Limb (tissue), 2 donors: ENCODE measurements at regions not wholly inside any gene's neighbourhood (a gene's known extent, or its start where the extent isn't known, plus 50 kb on each side); places are given as distances from the start of the nearest gene placed in this dataset.

Experiments used
- DNase-seq, 2 donors: peaks; one replicate each; pipeline ENCODE4 v3.0.0-alpha.2; 2016; ENCODE audit errors: extremely low spot score in 2 of 2

DNA sequence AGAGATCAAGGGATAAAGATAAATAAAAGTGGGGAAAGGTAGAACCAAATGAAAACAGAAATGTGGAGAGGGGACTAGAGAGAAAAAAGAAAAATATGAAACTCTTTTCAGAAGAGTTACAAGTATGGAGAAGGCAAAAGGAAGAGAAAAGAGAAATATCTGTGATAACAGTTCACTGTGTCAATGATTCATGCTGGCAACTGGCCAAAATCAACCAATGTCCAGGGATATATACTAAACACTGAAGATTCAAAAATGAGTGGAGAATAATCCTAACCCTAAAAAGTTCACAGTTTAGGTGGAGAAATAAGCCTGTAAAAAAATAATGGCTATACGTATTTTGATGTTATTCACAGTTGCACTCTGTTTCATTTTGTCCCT lies 372.3 kb upstream of the KITLG start:
- no peak for DNase-seq

DNA sequence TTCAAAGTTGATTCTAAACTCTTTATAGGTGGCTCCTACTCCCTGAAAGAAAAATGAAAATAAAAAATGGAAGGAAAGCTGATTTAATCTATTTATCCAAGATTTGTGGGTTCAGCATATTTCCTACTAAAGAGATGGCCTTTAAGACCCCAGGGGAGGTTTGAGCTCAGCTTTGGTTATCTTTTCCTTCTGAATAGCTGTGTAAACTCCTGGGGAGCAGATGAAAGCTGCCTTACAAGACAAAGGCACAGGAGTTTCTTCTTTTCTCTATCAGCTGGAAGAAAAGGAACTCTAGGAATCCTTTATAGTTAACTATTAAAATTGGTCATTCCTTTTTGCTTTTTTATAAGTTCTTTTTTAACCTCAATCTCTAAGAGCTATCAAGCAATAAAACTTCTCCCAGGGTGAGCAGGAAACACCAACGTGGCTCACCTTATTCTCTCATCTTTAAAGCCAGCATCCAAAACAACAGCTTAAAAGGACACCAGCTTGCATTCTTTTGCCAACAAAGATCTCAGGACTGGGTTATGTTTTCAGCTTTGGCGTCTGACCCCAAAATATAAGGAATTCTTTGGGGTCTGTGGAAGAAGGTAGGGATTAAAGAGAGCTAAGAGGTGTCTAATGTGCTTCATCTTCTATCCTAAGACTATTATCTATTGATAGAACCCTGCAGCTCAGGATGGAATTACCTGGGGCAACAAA lies 371.7 kb upstream of the KITLG start:
- DNase-seq, result no peak

DNA sequence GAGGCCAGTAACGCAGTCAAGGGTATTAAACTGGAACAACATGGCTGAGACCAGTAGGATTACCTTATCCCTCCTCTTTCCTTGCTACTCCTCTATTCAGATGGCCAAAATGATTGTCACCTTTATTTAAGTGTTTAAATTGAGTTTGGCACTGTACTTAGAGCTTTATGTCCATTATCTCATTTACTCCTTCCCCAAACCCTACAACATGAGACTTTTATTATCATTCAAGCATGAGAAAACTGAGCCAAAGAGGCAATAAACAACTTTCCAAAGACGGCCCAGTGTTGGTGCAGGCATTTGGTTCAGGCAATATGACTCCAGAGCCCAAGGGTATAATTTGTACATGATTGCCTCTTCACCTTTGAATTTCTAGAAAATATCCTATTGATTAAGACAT lies 370.9 kb upstream of the KITLG start:
- DNase-seq, result no peak

DNA sequence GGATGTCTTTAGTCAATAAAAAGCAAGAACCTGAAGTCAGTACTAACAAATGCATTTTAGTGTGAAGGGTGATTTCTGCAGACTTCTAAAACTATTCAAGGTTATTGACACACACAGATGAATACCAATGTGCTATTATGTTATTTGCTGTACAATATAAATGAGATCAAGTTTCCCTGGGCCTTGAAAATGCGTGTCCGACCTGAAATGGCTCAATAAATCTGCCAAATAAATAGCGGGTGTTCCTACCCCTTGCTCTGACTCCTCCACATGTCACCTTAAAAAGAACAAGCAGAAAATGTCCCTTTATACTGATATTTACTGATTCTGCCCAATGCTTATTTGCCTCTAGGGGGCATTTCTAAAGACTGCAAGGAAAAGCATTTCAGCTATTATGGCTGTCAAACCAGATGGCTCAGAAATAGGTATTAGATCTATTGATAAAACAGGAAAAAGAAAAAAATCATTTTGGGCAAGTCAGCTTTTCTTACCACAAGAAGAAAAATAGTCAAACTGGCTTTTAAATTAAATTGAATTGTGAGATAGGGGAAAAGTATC lies 367.3 kb upstream of the KITLG start:
- no peak for DNase-seq

DNA sequence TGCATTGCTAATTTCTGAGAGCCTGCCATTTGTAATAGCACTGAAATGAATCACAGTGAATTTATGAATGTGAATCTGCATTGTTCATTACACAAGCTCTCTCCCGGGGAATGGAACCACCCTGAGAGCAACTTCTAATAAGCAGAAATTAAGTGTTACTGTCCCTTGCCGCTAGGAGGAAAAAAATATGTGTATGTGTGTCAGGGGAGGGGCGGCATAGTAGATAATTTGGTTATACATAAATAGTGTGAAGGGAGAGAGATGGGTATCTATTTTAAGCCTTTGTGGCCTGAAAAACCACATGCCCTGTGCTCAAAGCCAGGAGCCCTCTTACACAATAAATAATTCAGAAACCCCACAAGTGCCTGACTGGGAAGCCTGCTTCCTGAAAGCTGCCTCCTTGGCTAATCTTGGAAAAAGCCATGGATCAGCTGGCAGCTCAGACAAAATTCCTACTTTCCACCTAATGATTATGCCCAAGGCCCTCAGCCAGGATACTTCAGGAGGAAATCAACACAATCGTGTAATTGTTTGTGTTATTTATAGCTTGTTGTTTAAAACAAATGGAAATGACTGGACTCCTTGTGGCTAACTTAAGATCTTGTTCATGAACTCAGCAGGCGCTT lies 366.2 kb upstream of the KITLG start:
- no peak for DNase-seq

DNA sequence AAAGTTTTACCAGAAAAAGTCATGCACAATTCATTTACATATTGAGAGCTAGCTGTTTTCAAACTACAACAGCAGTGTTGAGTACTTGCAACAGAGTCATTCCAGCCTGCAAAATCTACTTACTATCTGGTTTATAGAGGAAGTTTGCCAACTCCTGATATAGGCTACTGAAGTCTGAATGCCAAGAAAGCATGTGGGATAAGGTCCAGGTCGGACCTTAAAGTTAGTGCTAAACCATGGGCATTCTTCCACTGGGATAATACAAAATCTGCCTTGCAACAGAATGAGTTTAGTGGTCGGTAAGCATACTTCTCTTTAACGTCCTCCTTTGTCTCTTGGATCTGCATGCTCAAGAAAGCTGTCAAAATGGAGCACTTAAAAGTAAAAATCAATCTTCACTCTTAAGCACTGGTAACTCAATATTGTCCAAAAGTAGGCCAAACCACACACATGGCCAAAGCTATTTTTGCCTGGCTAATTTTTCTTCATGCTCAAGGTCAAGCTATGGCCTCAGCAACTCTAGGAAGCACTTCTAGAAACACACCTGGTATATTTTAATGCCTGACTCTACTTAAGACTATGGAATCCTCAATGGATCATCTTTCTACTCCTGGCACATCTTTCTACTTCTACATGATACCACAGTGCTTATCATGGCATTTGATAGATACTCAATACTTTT lies 364.9 kb upstream of the KITLG start:
- no peak for DNase-seq

DNA sequence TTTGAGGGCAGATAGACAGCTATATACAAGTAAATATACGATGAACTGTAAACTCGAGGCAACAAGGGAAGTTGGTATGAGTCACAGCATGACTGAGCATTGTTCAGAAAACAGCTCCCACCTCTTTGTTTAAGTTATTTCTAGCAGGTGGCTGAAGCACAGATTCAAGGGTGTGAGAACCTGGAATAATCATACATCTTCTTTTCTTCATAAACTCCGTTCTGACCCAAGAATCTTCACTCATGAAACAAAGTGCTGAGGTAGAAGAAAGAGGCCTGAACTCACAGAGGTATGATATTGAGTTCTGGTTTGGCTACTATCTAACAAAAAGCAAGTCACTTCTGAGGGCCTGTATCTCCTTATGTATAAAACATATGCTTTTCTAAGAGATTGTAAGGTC lies 364.1 kb upstream of the KITLG start:
- no peak for DNase-seq

DNA sequence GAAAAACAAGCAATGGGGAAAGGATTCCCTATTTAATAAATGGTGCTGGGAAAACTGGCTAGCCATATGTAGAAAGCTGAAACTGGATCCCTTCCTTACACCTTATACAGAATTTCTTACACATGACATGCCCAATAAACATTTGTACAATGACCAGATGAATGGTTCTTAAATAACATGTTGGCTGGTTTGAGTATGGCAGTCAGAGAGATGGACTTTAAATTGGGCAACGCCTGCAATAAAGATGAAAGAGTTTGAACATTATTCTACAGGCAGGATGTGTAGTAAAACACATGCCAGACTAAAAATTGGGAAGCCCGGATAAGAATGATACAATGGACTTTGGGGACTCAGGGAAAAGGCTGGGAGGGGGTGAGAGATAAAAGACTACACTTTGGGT lies 360.6 kb upstream of the KITLG start:
- DNase-seq, result no peak

DNA sequence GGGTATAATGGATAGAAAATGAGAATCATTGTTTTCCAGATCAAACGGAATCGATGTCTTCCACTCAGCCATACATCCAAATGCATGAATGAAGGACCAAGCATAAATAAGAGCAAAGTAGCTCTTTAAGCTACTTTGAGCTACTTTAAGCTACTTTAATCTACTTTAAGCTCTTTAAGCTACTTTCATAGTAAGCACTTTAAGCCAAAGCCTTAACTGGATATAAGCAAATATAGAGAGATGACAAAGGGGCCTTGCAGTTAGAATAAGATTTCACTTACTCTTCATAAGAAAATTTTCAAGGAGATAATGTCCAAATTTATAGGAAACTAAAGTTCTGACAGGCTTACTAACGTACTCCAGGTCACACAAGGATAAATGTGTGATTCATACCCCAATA lies 355.6 kb upstream of the KITLG start:
- no peak for DNase-seq

DNA sequence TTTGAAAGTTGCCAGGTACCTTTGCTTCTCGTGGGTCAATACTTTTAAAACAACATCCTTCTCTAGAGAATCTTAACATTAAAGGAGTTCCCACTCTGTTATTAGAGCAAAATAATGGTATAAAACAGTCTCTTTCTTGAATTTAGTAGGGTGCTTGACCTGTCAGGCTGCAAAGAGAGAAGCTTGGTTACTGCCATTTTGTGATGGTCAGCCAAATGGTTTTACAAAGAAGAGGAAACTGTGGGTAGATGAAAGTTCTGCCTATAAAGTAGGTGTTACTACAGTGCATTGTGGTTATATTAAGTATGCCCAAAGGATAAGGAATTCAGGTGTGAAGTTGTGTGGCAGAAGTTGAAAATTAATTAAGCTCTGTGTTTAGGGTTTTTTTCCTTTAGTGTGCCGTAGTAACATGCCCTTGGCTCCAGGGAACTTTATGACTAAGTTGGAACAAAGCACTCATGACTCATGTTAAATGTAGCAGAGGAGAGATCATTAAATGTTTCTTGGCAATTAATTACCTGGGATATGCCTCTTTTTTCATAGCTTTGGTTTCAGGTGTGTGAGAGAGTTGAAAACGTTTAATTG lies 354.0 kb upstream of the KITLG start:
- no peak for DNase-seq

DNA sequence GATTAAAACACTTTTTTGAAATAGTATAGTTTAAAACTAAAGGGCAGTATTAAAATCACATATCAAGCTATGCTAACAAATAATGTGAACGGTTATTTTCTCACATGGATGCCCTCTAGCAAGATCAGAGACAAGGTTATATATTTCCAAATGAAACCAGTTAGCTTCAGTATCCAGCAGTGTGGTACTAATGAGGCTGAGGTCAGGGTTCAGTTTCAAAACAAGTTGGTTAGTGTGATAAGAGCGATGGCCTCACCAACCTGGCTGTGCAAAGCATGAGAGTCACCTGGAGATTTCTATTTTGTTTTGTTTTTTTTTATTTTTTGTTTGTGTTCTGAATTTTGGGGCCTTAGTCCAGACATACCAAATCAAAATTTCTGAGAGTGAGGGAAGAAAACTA lies 352.2 kb upstream of the KITLG start:
- no peak for DNase-seq

DNA sequence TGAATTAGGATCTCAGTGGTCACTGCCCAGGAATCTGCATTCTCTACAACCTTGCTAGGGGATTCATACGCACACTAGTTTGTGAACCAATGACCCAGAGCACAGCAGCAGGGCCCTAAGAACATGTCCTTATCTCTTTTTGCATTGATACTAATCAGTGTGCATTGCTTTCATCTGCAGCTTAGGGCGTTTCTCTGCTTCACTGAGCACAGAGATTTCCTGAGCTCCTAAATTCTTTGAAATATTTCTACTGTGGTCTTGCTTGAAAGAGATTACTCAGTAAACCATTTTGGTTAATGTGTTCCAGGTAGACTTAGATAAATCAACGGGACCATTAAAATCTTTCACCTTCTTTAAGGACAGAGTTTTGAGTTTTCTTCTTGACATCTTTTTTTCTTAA lies 351.3 kb upstream of the KITLG start:
- DNase-seq, result no peak

DNA sequence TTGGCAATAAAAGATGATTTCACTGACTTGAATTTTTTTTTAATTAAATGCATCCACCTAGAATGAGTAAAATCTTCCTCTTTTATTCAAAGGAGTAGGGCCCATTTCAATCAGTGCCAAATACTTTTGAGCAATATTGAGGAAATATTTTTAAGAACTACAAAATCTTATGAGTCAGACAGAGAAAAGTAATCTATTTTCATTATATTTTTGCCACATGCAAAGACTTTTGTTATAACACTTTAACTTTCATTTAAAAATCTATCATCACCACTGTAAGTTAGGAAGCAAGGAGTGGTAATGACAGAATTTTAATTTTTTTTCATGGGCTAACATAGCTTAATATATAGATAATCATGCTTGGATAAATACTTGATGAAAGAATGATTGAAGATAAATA lies 345.2 kb upstream of the KITLG start:
- no peak for DNase-seq

DNA sequence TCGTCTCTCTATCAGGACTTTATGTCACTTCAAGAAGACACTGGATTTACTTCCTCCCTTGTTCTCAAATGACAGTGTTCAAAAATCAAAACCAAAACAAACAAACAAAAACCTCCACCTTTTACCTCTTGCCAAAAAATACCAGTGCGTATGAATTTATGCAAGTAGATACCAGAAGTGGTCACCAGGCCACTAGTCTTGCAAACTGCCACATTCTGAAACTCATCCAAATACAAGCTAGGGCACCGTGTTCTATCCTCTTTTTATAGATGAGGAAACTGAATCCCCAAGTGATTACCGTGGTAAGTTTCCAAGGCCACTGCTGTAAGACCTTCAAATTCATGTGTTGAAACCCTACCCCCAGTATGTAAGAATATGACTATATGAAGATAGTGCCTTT lies 343.9 kb upstream of the KITLG start:
- DNase-seq, result no peak

DNA sequence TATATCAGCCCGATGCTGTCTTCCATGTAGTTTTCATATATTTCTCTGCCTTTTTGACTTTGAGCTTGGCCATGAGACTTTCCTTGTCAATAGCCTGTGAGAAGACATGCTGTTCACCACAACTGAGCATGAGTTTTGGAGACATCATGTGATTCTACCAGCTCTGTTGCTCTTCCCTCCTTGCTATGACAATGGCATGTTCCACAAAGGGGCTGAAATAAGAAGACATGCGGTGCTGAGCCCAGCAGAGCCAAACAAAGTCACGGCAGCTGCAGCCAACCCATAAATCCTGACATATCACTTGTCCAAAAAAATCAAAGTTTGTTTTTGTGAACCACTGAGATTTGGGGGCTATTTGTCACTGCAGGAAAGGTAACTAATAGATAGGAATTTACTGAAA lies 343.4 kb upstream of the KITLG start:
- no peak for DNase-seq

DNA sequence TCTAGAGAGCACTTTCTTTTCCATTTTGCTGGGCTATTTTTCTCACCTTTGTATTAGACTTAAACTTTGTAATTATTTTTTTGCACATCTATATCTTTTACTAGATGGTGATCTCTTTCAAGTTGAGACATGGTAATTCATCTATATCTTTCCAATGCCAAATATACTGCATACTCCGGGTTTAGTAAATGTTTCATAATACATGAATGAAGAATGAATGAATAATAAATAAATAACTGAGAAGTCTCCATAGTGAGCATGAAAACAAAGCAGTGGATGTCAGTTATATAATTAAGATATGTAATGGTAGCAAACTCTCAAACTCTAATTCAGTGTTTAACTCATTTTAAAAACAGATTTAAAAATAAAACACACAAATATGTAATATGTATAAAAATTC lies 342.5 kb upstream of the KITLG start:
- no peak for DNase-seq

DNA sequence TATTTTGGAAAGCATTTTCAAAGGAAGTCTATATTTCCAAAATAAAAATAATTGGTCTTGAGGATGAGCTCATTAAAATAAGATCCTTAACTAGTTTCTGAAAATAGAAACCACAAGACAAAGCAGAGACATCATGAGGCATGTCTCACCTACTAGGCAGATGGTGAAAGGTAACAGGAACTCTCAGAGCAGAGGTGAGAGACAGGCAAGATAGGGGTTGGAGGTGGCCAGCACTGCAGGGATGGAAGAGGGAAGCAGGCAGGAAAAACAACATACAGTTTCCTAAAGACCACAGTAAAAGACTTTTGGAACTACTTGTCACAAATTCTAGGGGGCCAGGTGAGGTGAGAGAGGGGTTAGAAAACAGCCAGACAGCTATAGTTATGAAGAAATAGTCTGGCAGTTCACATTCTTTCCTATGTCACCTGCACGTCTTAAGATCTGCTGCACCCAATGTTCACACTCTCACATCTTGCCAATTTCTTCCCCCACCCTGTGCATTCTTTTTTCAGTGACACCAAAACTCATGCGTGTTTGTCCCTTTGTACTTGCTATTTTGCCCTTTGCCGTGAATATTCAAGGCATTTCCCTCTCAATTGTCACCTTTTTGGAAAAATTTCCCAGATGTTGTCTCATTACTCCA lies 341.7 kb upstream of the KITLG start:
- no peak for DNase-seq

DNA sequence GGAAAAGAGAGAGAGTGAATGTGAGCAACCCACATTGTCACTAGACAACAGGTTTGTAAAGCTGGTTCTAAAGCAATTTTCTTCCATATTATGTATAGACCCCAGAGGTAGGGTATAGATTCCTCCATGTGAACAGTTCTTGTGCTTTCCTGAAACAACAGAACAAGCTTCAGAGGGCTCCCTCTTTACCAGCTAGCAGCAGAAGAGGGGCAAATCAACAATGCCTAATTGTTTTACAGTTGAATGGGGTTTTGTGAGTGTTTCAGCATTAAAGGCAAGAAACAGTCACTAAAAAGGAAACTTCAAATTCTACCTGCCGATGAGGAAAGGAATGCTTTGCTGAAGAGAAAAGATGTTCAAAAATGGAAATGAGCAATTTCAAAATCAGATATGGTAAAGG lies 341.2 kb upstream of the KITLG start:
- no peak for DNase-seq

DNA sequence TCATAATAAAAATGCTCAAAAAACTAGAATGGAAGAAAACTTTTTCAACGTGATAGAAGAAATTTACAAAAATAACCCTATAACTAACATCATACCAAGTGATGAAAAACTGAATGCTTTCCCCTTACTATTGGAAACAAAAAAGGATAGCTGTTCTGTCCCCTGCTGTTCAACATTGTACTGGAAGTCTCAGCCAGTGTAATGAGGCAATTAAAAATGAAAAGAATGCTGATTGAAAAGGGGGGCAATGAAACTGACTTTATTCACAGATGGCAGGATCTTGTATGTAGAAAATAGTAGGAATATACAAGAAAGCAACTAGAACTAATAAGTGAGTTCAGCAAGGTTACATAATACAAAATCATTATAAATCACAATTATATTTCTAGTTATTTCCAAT lies 337.9 kb upstream of the KITLG start:
- DNase-seq, result no peak

DNA sequence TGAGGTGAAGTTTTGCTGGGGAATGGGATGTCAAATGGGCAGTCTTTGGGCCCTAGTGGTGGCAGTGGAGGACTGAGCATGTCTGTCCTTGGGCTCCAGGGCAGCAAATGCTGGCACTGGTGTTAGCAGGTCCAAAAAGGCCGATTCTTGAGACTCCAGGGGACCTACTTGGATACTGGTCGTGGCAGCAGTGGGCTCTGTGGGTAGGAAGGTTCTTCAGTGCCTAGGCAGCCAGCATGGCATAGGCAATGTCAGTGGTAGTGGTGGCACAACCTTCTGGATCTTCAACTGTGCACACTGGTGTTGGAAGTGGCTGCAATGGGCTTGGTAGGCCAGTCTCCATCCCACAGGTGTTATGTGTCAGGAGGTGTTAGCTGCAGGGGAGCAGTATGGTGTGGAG lies 334.7 kb upstream of the KITLG start:
- no peak for DNase-seq

DNA sequence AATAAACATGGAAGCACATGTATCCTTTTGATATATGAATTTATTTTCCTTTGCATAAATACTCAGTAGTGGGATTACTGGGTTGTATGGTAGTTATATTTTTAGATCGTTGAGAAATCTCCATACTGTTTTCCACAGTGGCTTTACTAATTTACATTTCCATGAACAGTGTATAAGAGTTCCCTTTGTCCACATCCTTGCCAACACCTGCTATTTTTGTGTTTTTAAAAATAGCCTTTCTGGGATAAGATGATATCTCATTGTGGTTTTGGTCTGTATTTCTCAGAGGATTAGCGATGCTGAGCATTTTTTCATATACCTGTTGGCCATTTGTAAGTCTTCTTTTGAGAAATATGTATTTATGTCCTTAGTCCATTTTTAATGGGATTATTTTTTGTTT lies 329.2 kb upstream of the KITLG start:
- no peak for DNase-seq

DNA sequence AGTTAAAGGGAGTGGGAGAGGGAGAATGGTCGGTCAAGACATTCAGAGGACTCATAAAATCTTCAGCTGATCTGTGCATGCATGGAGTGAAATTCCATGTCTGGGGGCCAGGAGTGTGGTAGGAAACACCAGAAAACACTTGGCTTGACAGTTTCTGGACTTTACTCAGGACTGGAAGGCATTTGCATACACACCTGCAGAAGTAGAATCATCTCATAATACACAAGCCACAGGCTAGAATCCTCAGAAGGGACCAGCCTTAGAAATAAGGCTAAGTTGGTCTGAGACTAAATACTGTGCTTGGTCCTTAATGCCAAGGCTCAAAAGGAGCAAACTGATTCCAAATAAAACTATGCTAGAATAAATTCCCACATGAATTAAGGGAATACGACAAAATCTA lies 328.1 kb upstream of the KITLG start:
- no peak for DNase-seq
